ENCODE measurements at regions not wholly inside any gene's neighbourhood (a gene's known extent, or its start where the extent isn't known, plus 50 kb on each side); places are given as distances from the start of the nearest gene placed in this dataset.
"Not testable (repeated sequence)": the region's sequence is repeated elsewhere in the genome, so short reads cannot be mapped to it uniquely, and the experiment has no call there.

DNA sequence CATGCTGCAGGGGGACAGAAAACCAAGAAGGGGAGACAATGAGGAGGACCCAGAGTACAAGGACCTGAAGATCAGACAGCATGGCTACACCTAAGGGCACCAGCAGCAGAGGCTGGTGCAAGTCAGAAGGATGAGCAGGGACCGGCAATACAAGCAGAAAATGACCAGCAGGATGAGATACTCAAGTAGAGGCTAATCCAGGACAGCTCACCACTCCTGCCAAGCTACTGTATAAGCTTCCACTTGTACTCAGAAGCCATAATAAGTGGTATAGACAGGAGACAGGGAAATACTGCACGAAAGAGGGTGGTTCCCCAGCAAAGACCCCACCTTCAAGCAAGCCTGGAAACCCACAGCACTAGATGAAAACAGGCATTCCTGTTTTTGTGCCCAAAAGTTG lies 138.7 kb upstream of the ZC3H12C start:
- DNase-seq, result no peak

DNA sequence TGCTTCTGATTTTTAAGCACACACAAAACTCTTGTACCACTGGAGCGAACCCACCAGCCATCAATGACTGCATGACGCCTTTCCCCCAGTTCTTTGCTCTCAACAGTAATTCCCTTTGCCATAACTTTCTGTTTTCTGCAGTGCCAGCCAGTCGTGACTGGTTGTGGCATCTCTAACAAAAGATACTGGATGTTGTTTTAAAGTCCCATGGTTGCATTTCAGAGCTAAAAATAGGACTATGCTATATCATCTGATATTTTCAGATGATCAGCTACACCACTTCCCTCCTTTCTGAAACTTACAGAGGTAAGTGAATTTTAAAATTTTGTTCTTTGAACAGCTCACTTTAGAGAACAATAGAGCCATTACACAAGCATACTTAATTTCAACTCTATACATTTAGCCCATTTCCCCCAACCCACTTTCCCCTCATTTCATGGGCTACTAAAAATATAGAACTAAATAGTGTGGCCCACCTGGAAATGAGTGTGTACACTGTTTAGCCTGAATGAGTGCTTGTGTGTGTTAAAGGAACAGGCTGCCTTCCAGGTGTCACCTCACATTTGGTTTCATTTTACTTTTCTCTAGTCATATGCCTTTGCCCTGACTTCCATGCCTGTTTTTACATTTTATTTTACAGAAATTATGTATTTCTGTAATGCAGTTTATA lies 136.9 kb upstream of the ZC3H12C start:
- DNase-seq, result no peak

DNA sequence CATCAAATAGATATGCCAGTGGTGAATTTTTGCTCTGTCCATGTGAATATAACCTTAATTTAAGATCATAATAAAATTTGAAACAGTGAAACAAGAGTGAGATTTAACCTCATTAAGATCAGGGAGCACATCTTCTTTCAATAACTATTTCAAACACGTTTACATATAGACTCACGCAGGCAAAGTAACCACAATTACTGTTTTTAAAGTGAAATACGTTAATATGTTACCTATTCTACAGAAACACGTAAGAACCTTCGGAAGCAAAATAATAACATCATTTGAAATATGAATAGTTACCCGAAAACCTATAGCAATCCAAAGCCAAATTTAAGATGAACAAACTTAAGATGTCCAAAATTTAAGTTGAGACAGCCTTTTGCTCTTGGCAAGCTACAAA lies 136.2 kb upstream of the ZC3H12C start:
- DNase-seq, result no peak

DNA sequence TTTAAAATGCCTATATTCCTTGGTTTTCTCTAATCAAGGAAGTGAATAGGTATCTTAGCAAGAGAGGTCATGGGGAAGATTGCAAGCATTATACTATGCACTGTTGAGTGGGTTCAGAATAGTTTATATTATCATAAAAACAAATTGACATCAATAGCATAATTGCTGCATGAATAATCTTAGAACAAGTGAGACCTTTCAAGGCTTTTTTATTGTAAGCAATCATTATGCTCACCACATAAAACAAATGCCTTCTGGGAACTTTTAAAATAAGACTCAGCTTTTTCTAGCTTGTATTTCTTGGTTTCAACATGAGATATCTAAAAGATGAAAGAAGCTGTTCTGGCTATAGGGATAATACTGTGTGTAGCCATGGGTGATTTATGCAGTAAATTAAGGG lies 135.6 kb upstream of the ZC3H12C start:
- no peak for DNase-seq

GRCh38 chr11:109958131-109958820 lies 134.9 kb upstream of the ZC3H12C start:
- no peak for DNase-seq

GRCh38 chr11:109958821-109959166 lies 134.4 kb upstream of the ZC3H12C start:
- DNase-seq, result no peak

- no peak for DNase-seq
These were observed 132.4 kb upstream of the ZC3H12C start for GRCh38 chr11:109960831-109961230.

DNA sequence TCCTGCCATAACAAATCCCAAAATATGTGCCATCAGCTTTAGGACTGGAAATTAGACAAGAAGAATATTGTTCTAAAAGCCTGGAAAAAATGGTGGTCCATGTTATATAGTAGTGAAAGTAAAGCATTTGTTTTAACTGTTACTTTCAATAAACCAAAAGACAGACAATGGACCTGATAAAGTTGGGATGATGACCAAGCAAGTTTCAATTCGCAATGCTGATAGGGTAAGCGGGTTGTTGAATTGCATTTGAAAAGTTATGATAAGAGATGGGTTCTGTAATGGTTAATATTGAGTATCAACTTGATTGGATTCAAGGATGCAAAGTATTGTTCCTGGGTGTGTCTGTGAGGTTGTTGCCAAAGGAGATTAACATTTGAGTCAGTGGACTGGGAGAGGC lies 131.9 kb upstream of the ZC3H12C start:
- no peak for DNase-seq

DNA sequence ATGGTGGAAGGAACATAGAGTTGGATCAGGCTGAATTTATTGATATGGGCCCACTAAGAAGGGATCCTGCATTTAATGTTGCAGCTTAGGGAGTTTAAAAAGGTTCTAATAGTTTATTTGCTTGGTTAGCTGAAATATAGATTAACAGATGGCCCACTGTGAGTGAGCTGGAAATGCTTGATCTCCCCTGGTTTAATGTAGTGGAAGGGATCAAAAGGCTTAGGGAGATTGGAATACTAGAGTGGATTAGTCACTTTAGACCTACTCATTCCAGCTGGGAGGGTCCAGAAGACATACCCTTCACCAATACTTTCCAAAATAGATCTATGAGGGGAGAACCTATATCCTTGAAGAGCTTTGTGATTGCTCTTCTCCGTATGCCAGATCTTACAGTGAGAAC lies 130.1 kb upstream of the ZC3H12C start:
- DNase-seq, result no peak

GRCh38 chr11:109964487-109964886 lies 128.7 kb upstream of the ZC3H12C start:
- DNase-seq, result no peak

GRCh38 chr11:109965445-109965844 lies 127.7 kb upstream of the ZC3H12C start:
- not testable (repeated sequence) for DNase-seq

DNA sequence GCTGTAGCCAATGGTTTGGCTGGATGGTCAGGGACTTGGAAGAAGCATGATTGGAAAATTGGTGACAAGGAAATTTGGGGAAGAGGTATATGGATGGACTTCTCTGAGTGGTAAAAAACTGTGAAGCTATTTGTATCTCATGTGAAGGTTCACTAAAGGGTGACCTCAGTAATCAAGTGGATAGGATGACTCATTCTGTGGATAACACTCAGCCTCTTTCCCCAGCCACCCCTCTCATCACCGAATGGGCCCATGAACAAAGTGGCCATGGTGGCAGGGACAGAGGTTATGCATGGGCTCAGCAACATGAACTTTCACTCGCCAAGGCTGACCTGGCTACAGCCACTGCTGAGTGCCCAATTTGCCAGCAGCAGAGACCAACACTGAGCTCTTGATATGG lies 127.3 kb upstream of the ZC3H12C start:
- not testable (repeated sequence) for DNase-seq

DNA sequence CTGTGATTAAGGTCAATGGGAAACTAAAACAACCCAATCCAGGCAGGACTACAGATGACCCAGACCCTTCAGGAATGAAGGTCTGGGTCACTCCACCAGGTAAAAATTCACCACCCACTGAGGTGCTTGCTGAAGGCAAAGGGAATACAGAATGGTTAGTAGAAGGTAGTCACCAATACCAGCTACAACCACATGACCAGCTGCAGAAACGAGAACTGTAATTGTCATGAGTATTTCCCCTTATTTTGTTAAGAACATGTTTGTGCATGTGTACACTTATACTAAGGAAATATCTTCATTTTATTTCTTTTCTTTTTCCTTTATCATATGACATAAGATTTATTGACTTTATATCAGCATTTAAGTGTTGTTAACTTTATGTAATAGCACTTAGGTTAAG lies 126.1 kb upstream of the ZC3H12C start:
- not testable (repeated sequence) for DNase-seq

GRCh38 chr11:109968299-109968698 lies 124.9 kb upstream of the ZC3H12C start:
- no peak for DNase-seq

GRCh38 chr11:109968781-109969180 lies 124.4 kb upstream of the ZC3H12C start:
- DNase-seq, result no peak

DNA sequence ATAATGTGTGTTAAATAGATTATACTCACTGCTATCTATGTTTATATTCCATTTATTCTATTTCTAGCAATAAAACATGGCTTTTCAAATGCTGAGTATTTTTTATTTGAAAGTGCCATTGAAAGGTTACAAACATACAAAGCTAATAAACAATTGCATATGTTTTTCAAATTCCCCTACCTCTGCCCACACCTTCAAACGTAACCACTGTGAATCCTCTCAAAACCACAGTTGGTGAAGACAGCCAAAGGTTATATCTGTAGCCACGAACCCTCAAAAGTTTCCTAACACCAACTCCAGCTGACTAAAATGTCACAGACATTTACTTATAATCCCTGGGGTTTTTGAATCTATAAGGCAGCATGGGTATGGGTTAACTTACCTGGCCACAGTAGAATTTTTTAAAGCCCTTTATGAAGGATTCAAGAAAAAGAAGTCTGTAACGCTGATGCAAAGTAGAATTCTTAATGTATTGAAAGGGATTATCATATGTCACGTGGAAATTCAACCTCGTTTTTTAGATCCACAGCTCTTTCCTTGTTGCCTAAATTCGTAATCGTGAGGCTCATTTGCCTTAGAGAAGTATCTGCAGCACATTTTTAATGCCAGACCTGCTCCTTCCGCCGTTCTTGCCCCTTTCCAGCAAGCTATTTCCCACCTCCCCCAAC lies 122.5 kb upstream of the ZC3H12C start:
- no peak for DNase-seq

DNA sequence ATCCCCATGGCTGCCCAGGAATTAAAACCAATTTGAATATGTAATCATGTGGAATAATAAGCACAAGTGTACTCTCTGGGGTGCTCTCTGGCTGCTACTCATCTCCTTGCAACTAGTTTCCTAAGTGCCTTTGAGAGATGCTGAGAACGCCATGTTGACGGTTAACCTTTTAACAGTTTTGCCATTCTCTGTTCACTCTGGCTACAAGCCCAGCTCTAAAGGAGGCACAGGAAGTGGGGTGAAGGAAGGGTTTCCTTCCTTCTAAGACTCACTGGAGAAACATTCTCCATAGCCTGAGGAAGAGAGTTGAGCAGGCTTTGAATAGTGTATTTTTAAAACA lies 122.0 kb upstream of the ZC3H12C start:
- DNase-seq, result no peak

GRCh38 chr11:109972181-109972715 lies 120.9 kb upstream of the ZC3H12C start:
- no peak for DNase-seq

DNA sequence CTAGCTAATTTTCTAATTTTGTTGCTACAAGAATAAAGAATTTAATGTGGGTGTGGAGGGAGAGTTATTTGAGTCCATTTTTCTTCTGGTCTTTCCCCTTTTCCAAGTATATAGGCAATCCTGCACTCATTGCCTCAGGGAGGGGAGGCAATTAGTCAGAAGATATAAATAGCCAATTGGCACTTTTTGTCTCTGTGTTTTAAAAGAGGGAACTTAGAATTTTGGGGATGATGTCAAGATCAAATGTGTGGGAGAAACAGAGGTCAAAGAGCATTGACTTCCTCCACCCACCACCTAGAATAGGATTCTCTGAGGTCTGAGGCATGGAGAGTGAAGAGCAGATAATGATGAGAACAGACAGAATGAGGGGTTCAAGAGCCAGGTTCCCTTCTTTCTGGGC lies 120.3 kb upstream of the ZC3H12C start:
- no peak for DNase-seq

DNA sequence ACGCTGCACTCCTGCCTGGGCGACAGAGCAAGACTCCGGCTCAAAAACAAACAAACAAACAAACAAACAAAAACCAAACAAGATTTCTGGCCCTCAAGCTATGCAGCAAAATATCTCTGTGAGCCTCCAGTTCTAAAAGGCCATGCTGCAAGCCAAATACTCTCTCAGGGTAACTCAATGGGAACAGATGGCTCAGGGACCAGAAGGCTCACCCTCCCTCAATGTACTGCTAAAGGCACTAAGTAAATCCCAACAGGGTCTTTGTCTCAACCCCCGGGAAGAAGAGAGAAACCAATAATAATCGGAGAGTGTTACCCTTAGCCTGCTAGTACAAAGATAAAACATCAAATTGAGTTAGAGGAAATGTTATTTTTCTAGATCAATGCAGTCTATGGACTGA lies 119.7 kb upstream of the ZC3H12C start:
- no peak for DNase-seq

- DNase-seq, result no peak
These were observed 118.7 kb upstream of the ZC3H12C start for GRCh38 chr11:109974523-109974922.

DNA sequence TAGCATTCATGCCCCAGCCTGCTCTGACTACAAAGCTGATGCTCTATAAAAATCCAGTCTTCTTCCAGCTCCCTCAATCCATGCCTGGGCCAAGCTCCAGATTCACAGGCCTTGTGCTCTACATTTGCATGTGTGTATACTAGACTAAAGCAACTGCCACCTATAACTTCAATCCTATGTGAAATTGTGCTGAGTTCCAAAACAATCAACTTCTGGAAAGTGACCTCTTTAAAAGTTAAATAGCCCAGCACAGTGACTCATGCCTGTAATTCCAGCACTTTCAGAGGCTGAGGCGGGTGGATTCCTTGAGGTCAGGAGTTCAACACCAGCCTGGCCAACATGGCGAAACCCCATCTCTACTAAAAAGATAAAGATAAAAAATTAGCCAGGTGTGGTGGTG lies 114.3 kb upstream of the ZC3H12C start:
- DNase-seq, result no peak

DNA sequence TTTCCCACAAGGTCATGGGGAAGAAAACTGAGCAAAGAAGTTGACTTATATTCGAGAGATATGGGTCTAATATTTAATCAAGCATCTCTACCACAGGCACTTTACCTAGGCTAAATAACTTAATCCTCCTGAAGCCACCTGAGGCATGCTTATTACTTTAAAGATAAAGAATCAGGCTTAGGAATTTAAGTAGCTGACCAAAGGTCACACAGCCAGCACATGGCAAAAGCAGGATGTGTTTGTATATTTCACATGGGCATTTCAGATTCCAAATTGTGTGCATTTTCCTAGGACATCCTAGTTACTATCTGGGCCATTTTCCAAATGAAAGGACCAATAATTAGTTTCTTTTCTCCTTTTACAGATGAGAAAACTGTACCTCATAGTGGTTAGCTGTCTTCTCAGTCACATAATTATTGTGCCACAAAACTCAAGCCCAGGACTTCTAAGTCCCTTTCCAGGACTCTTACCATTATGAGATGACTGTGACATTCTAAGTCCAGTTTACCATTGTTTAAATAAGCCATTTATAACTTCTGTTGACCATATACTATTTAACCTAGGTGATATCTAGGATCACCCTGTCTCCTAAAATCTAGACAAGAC lies 112.1 kb upstream of the ZC3H12C start:
- DNase-seq, result no peak

DNA sequence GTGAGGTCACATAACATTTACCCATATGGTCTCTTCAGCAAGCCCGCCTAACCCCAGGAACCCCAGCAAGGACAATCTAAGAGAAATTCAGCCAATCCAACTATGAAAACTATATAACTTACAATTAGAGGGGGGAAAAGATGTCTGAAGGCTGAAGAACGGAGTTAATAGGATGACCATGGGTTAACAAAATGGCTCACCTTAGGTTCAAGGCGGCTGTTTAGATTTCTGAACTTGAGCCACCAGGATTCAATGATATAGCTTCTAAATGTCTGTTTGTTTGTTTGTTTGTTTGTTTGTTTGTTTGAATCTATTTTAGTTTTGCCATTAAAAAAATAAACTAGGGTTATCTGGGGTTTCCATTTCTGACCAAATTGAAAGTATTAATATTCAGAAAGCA lies 109.8 kb upstream of the ZC3H12C start:
- no peak for DNase-seq
